Brain microvascular endothelial cell (primary cell): ENCODE measurements at regions not wholly inside any gene's neighbourhood (a gene's known extent, or its start where the extent isn't known, plus 50 kb on each side); places are given as distances from the start of the nearest gene placed in this dataset.

Source experiments
- DNase-seq: peaks from one replicate; pipeline ENCODE4 v3.0.0-alpha.2; 2020
- H3K27ac ChIP-seq: fragments of 250-450 bp; sonication (Bioruptor Pico); 2 replicates; pipeline ENCODE4 v1.5.1; 2020; ENCODE audit warnings: mild to moderate bottlenecking, moderate library complexity
- H3K27me3 ChIP-seq: fragments of 250-450 bp; sonication (Bioruptor Pico); replicated peaks from 2 replicates; pipeline ENCODE4 v1.5.1; 2020; ENCODE audit warnings: mild to moderate bottlenecking
- H3K36me3 ChIP-seq: fragments of 250-450 bp; sonication (Bioruptor Pico); replicated peaks from 2 replicates; pipeline ENCODE4 v1.5.1; 2020; ENCODE audit warnings: mild to moderate bottlenecking
- H3K4me3 ChIP-seq: 2 replicates; pipeline ENCODE4 v1.5.1; 2011; ENCODE audit warnings: low read depth, mild to moderate bottlenecking, control low read depth, low read length, moderate library complexity
- in situ Hi-C: cut with HindIII; loops from 2 replicates; pipeline ENCODE4 v1.10.0; 2017; ENCODE audit warnings: low sequenced_read_pairs, low pct_ligation_motif_present
- TF ChIP-seq, protein P1 (sequence below): IDR thresholded peaks from 2 replicates; pipeline ENCODE4 v1.5.1; 2011; ENCODE audit warnings: low read depth, mild to moderate bottlenecking, moderate library complexity, low read length, control low read depth, inconsistent platforms; ENCODE audit errors: missing control alignments

DNA sequence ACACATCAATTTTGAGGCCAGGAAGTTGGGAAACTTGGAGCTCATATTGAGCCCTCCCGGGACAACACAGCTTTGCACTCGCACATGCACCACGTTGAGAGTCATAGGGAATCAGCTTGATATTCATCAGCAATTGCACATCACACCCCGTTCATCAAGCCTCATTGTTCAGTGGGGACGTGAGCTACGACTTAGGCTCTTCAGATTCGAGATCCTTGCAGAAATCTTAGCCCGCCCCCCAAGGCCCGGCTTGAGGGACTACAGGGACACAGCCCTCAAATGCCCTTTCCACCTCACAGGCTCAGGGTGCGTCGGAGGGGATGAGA is 93.0 kb upstream of the MAFB start:
- in situ Hi-C loops, result no loop called here
- no peak overlapping the region for H3K27ac ChIP-seq
- DNase-seq, result no peak

DNA sequence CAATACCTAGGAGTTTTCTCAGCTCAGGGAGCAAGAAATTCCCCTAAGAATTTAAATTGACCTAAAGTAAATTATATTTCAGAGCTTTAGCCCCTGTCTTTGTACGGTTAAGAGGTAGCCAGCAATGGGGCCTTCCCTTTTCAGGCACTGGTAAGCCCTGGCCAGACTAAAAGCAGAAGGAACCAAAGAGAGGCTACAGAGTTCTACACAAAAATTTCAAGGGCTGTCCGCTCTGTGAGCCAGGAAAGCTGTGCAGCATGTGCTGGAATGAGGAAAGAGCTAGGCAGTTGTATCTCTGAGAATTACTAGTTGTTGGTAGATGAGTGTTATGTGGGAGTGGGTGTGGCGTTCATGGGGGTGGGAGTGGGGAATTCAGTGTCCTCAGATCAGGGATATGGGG is 96.3 kb upstream of the MAFB start:
- H3K27ac ChIP-seq, result no peak overlapping the region
- H3K4me3 ChIP-seq, result no peak overlapping the region
- DNase-seq, result no peak
- no peaks in the 10 kb centered on the region for H3K27me3 ChIP-seq
- in situ Hi-C loops, result no loop called here
- H3K36me3 ChIP-seq, result no peaks in the 10 kb centered on the region
- TF ChIP-seq, protein P1, sequence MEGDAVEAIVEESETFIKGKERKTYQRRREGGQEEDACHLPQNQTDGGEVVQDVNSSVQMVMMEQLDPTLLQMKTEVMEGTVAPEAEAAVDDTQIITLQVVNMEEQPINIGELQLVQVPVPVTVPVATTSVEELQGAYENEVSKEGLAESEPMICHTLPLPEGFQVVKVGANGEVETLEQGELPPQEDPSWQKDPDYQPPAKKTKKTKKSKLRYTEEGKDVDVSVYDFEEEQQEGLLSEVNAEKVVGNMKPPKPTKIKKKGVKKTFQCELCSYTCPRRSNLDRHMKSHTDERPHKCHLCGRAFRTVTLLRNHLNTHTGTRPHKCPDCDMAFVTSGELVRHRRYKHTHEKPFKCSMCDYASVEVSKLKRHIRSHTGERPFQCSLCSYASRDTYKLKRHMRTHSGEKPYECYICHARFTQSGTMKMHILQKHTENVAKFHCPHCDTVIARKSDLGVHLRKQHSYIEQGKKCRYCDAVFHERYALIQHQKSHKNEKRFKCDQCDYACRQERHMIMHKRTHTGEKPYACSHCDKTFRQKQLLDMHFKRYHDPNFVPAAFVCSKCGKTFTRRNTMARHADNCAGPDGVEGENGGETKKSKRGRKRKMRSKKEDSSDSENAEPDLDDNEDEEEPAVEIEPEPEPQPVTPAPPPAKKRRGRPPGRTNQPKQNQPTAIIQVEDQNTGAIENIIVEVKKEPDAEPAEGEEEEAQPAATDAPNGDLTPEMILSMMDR, result no peak

More for the DNA sequence above, 93.0 kb upstream of the MAFB start:
- H3K27me3 ChIP-seq, result no peaks in the 10 kb centered on the region
- no peak overlapping the region for H3K4me3 ChIP-seq
- TF ChIP-seq, protein P1, result no peak
- H3K36me3 ChIP-seq, result no peaks in the 10 kb centered on the region

DNA sequence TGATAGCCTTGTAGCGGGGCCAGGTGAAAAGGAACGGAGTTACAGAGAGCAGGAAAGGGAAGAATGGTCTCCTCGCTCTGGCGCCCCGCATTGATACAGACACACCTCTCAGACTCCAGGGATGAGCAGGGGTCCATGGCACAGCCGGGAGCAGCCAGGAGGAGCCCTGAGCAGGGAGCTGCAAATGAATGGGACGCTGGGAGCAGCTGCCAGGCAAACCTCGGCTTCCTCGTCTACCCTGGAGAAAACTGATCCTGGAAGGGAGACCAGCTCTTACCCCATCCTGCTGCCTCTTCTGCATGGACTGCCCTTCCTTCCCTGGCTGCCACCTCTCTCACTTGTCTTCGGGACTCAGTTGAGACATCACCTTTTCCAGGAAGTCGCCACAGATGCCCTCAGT is 97.3 kb upstream of the MAFB start:
- TF ChIP-seq, protein P1, result no peak

DNA sequence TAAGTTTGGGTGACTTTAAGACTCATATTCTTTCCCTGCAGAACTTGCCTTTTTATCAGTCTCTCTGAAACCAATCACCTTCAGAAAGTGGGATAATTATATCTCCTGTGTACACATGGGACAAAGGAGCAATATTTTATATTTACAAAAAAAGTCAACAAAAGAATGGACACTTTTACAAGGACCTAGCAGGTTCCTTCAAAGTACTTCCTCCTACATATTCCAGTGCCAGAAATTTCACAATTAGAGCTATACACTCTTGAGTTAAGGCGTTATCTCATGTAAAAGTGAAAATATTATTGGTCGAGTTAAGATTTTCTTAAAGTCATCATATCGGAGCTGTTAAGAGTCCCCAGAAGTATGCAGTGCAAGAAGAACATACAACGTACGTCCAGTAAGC is 98.9 kb upstream of the MAFB start:
- TF ChIP-seq, protein P1, result no peak
- no peak for DNase-seq
- no peaks in the 10 kb centered on the region for H3K36me3 ChIP-seq
- in situ Hi-C loops, result no loop called here
- no peak overlapping the region for H3K4me3 ChIP-seq
- H3K27me3 ChIP-seq, result no peaks in the 10 kb centered on the region
- no peak overlapping the region for H3K27ac ChIP-seq

More for the DNA sequence above, 97.3 kb upstream of the MAFB start:
- in situ Hi-C loops, result no loop called here
- H3K4me3 ChIP-seq, result no peak overlapping the region
- H3K36me3 ChIP-seq, result no peaks in the 10 kb centered on the region
- H3K27ac ChIP-seq, result no peak overlapping the region
- H3K27me3 ChIP-seq, result no peaks in the 10 kb centered on the region
- no peak for DNase-seq

DNA sequence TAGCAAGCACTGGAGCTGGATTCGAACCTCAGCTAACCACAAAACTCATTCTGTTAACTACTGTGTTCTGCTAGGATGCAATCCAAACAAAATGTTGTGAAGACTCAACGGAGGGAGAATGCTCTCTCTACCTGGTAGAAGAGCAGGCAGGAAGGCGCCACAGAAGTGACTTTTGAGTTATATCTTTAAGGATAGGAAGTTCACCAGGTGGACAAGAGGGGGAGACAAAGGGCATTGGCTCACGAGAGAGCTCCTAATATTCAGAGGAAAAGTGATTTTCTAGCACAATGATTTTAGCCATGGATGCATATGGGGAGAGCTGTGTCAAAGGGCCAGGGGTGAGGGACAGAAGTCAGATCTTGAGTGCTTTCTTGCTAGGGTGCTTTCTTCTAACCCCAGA is 108.4 kb upstream of the MAFB start:
- Histone ChIP-seq H3K27me3 (peaks cover 2% of the 10 kb centered on the region), H3K36me3 (no peaks in the 10 kb centered on the region), H3K4me3 (no peak overlapping the region), H3K27ac (no peak overlapping the region)
- TF ChIP-seq, protein P1, result peak; percentile 66
- no peak for DNase-seq
- in situ Hi-C loops, result no loop called here

DNA sequence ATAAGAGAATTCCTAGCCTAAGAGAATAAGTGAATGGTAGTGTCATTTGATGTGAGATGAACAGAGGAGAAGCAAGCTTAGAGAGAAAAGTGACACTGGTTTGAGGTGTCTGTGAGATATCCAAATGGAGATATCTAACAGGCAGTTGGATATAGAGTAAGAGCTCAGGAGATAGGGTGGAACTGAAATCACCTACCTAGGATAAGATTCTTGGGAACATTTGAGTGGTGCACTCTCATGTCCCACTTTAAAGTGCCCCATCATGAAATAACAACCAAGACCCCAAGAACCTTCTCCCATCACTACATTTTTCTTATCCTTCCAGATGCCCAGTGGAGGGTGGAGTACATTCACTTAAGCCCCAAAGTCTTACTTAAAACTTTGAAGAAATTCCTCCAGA is 109.0 kb upstream of the MAFB start:
- in situ Hi-C loops, result no loop called here
- Histone ChIP-seq H3K27ac (no peak overlapping the region), H3K27me3 (peaks cover 2% of the 10 kb centered on the region), H3K4me3 (no peak overlapping the region), H3K36me3 (no peaks in the 10 kb centered on the region)
- TF ChIP-seq, protein P1, result no peak
- no peak for DNase-seq
